NT2/D1 (cell line): ENCODE measurements at regions not wholly inside any gene's neighbourhood (a gene's known extent, or its start where the extent isn't known, plus 50 kb on each side); places are given as distances from the start of the nearest gene placed in this dataset.

Experiments used
- YY1 ChIP-seq: IDR thresholded peaks from 2 replicates; pipeline ENCODE4 v1.6.1; 2011; ENCODE audit not compliant: insufficient read length, insufficient read depth
- ZNF274 ChIP-seq: IDR thresholded peaks from 2 replicates; pipeline ENCODE4 v1.6.1; 2011; ENCODE audit warnings: mild to moderate bottlenecking, low read depth, low read length

- no peak for TF ChIP-seq ZNF274
- TF ChIP-seq YY1 = no peak
Measured at GRCh38 chr22:47696776-47697175, 934.3 kb downstream of the TBC1D22A start.
